ENCODE measurements at regions not wholly inside any gene's neighbourhood (a gene's known extent, or its start where the extent isn't known, plus 50 kb on each side); places are given as distances from the start of the nearest gene placed in this dataset.
"Not testable (repeated sequence)": the region's sequence is repeated elsewhere in the genome, so short reads cannot be mapped to it uniquely, and the experiment has no call there.

GRCh38 chr16:60945225-60945624 lies 1091.0 kb downstream of the CDH8 start:
- DNase-seq (ENCODE audit: extremely low spot score, unreplicated experiment) = no peak
- no peak for TF ChIP-seq CTCF (IDR thresholded peaks at IDR 0.05)
- Mint-ChIP-seq H3K27ac (ENCODE audit: unreplicated experiment) (no peak overlapping the region), H3K4me3 (ENCODE audit: unreplicated experiment) (no peak overlapping the region), H3K9me3 (ENCODE audit: unreplicated experiment) (peaks cover 15% of the 10 kb centered on the region), H3K4me1 (ENCODE audit: unreplicated experiment) (no peaks in the 10 kb centered on the region), H3K36me3 (ENCODE audit: unreplicated experiment) (no peaks in the 10 kb centered on the region), H3K27me3 (ENCODE audit: unreplicated experiment) (no peaks in the 10 kb centered on the region)

GRCh38 chr16:60936189-60936588 lies 1100.0 kb downstream of the CDH8 start:
- H3K27me3 Mint-ChIP-seq (ENCODE audit: unreplicated experiment); DNase-seq (ENCODE audit: extremely low spot score, unreplicated experiment); H3K4me3 Mint-ChIP-seq (ENCODE audit: unreplicated experiment); H3K4me1 Mint-ChIP-seq (ENCODE audit: unreplicated experiment); H3K27ac Mint-ChIP-seq (ENCODE audit: unreplicated experiment); H3K36me3 Mint-ChIP-seq (ENCODE audit: unreplicated experiment): not testable (repeated sequence)
- H3K9me3 Mint-ChIP-seq (ENCODE audit: unreplicated experiment) = peaks cover 40% of the 10 kb centered on the region

- no peak for DNase-seq (ENCODE audit: extremely low spot score, unreplicated experiment)
- no peak for TF ChIP-seq CTCF (IDR thresholded peaks at IDR 0.05)
- Mint-ChIP-seq H3K4me1 (ENCODE audit: unreplicated experiment) (no peaks in the 10 kb centered on the region), H3K27ac (ENCODE audit: unreplicated experiment) (no peak overlapping the region), H3K27me3 (ENCODE audit: unreplicated experiment) (no peaks in the 10 kb centered on the region), H3K36me3 (ENCODE audit: unreplicated experiment) (no peaks in the 10 kb centered on the region), H3K9me3 (ENCODE audit: unreplicated experiment) (peaks cover 27% of the 10 kb centered on the region), H3K4me3 (ENCODE audit: unreplicated experiment) (no peak overlapping the region)
Measured at GRCh38 chr16:60932600-60932999, 1103.6 kb downstream of the CDH8 start.

GRCh38 chr16:60930291-60930690 lies 1105.9 kb downstream of the CDH8 start:
- H3K4me3 Mint-ChIP-seq (ENCODE audit: unreplicated experiment) = no peak overlapping the region
- no peak overlapping the region for H3K27ac Mint-ChIP-seq (ENCODE audit: unreplicated experiment)
- H3K9me3 Mint-ChIP-seq (ENCODE audit: unreplicated experiment) = peaks cover 22% of the 10 kb centered on the region
- no peaks in the 10 kb centered on the region for H3K36me3 Mint-ChIP-seq (ENCODE audit: unreplicated experiment)
- TF ChIP-seq CTCF (IDR thresholded peaks at IDR 0.05) = no peak
- H3K27me3 Mint-ChIP-seq (ENCODE audit: unreplicated experiment) = no peaks in the 10 kb centered on the region
- DNase-seq (ENCODE audit: extremely low spot score, unreplicated experiment) = no peak
- H3K4me1 Mint-ChIP-seq (ENCODE audit: unreplicated experiment) = no peaks in the 10 kb centered on the region

- Mint-ChIP-seq H3K27ac (ENCODE audit: unreplicated experiment) (no peak overlapping the region), H3K4me3 (ENCODE audit: unreplicated experiment) (no peak overlapping the region), H3K27me3 (ENCODE audit: unreplicated experiment) (no peaks in the 10 kb centered on the region), H3K4me1 (ENCODE audit: unreplicated experiment) (no peaks in the 10 kb centered on the region), H3K36me3 (ENCODE audit: unreplicated experiment) (no peaks in the 10 kb centered on the region), H3K9me3 (ENCODE audit: unreplicated experiment) (no peaks in the 10 kb centered on the region)
- DNase-seq (ENCODE audit: extremely low spot score, unreplicated experiment) = no peak
- no peak for TF ChIP-seq CTCF (IDR thresholded peaks at IDR 0.05)
Measured at GRCh38 chr16:60922920-60923319, 1113.3 kb downstream of the CDH8 start.

GRCh38 chr16:60914334-60914733 lies 1121.9 kb downstream of the CDH8 start:
- H3K27ac Mint-ChIP-seq (ENCODE audit: unreplicated experiment) = no peak overlapping the region
- H3K9me3 Mint-ChIP-seq (ENCODE audit: unreplicated experiment) = no peaks in the 10 kb centered on the region
- H3K27me3 Mint-ChIP-seq (ENCODE audit: unreplicated experiment) = no peaks in the 10 kb centered on the region
- H3K4me3 Mint-ChIP-seq (ENCODE audit: unreplicated experiment) = no peak overlapping the region
- no peak for TF ChIP-seq CTCF (IDR thresholded peaks at IDR 0.05)
- no peaks in the 10 kb centered on the region for H3K36me3 Mint-ChIP-seq (ENCODE audit: unreplicated experiment)
- no peaks in the 10 kb centered on the region for H3K4me1 Mint-ChIP-seq (ENCODE audit: unreplicated experiment)
- no peak for DNase-seq (ENCODE audit: extremely low spot score, unreplicated experiment)
